AG04449 (cell line): ENCODE measurements at regions not wholly inside any gene's neighbourhood (a gene's known extent, or its start where the extent isn't known, plus 50 kb on each side); places are given as distances from the start of the nearest gene placed in this dataset.

Experiments
- CTCF ChIA-PET: fragments of 350-600 bp; formaldehyde crosslinking; extraction: SDS; loops from one replicate; lab custom pipeline; 2021; ENCODE audit warnings: antibody characterized with exemption; lab: Yijun Ruan, JAX
- POLR2A ChIA-PET: fragments of 400-600, 350-600 bp; formaldehyde crosslinking; extraction: SDS; loops from one replicate; lab custom pipeline; 2020; ENCODE audit warnings: antibody characterized with exemption, inconsistent platforms; lab: Yijun Ruan, JAX
- DNase-seq: peaks from one replicate; pipeline ENCODE4 v3.0.0-alpha.2; 2010; ENCODE audit warnings: low read depth, low spot score
- H3K4me3 ChIP-seq: 2 replicates; pipeline ENCODE4 v1.5.1; 2011; ENCODE audit warnings: low read depth, mild to moderate bottlenecking, control low read depth, low read length
- TF ChIP-seq, protein P1 (sequence below): IDR thresholded peaks from one replicate; pipeline ENCODE4 v1.5.1; 2011; ENCODE audit warnings: mild to moderate bottlenecking, moderate library complexity, low read length, control low read depth, inconsistent platforms; ENCODE audit not compliant: insufficient read depth; ENCODE audit errors: missing control alignments

- ChIA-PET POLR2A (no interaction called here), CTCF (no interaction called here)
- TF ChIP-seq, protein P1, sequence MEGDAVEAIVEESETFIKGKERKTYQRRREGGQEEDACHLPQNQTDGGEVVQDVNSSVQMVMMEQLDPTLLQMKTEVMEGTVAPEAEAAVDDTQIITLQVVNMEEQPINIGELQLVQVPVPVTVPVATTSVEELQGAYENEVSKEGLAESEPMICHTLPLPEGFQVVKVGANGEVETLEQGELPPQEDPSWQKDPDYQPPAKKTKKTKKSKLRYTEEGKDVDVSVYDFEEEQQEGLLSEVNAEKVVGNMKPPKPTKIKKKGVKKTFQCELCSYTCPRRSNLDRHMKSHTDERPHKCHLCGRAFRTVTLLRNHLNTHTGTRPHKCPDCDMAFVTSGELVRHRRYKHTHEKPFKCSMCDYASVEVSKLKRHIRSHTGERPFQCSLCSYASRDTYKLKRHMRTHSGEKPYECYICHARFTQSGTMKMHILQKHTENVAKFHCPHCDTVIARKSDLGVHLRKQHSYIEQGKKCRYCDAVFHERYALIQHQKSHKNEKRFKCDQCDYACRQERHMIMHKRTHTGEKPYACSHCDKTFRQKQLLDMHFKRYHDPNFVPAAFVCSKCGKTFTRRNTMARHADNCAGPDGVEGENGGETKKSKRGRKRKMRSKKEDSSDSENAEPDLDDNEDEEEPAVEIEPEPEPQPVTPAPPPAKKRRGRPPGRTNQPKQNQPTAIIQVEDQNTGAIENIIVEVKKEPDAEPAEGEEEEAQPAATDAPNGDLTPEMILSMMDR: no peak
- no peak for DNase-seq
- no peak overlapping the region for H3K4me3 ChIP-seq
Observed at GRCh38 chr18:2468051-2468450, 103.3 kb downstream of the METTL4 start.

- no peak for DNase-seq
- POLR2A ChIA-PET: no interaction called here
- CTCF ChIA-PET: no interaction called here
- TF ChIP-seq, protein P1: no peak
- no peak overlapping the region for H3K4me3 ChIP-seq
Observed at GRCh38 chr18:2471523-2471922, 99.8 kb downstream of the METTL4 start.

- TF ChIP-seq, protein P1: no peak
- CTCF ChIA-PET: interaction anchor here (1.0 kb wide), 1 partner anchor 9 kb away, joined by 3 read pairs; no protein-coding TSS in a partner anchor
- no peak for DNase-seq
- POLR2A ChIA-PET: no interaction called here
- H3K4me3 ChIP-seq: no peak overlapping the region
Observed at GRCh38 chr18:2478662-2479061, 92.6 kb downstream of the METTL4 start.

- DNase-seq: no peak
- TF ChIP-seq, protein P1: no peak
- CTCF ChIA-PET: no interaction called here
- POLR2A ChIA-PET: no interaction called here
- no peak overlapping the region for H3K4me3 ChIP-seq
Observed at GRCh38 chr18:2480536-2480935, 90.8 kb downstream of the METTL4 start.

GRCh38 chr18:2482706-2483475, 88.4 kb downstream of the METTL4 start:
- POLR2A ChIA-PET: no interaction called here
- TF ChIP-seq, protein P1: no peak
- no peak for DNase-seq
- CTCF ChIA-PET: no interaction called here
- H3K4me3 ChIP-seq: no peak overlapping the region

DNA sequence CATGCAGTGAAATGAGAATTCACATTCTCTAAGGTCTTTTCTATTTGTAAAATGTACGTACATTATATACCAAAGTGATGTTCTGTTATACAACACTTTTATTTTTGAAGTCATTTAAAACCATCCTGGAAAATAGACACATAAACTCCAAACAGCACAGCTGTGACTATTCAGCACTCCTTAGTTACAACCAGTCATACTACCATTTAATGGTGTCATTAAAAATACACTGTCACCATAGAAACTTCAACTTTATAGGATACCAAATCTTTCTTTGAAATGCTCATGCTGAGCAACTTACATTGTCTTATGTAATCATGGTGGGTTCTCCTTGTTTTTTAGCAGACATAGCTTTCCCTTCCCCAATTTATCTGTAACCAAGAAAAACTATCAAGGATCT, 85.3 kb downstream of the METTL4 start:
- CTCF ChIA-PET: no interaction called here
- no peak overlapping the region for H3K4me3 ChIP-seq
- no peak for DNase-seq
- TF ChIP-seq, protein P1: no peak
- POLR2A ChIA-PET: no interaction called here
